ENCODE measurements at regions not wholly inside any gene's neighbourhood (a gene's known extent, or its start where the extent isn't known, plus 50 kb on each side); places are given as distances from the start of the nearest gene placed in this dataset.

- no peaks in the 10 kb centered on the region for H3K4me1 ChIP-seq (ENCODE audit: low read depth, poor library complexity, severe bottlenecking)
- no peak overlapping the region for H3K9ac ChIP-seq
Measured at GRCh38 chr18:44051026-44051425, 629.7 kb upstream of the SETBP1 start.

GRCh38 chr18:44054514-44054913, 626.2 kb upstream of the SETBP1 start:
- Histone ChIP-seq H3K4me3 (IDR thresholded peaks at IDR 0.05; ENCODE audit: insufficient read depth, low read depth, low read length) (no peak overlapping the region), H3K27me3 (ENCODE audit: insufficient read depth, low read depth) (no peaks in the 10 kb centered on the region), H3K27ac (no peak overlapping the region), H2AFZ (ENCODE audit: low read depth) (no peak overlapping the region), H3K36me3 (ENCODE audit: insufficient read depth) (no peaks in the 10 kb centered on the region), H3K4me1 (ENCODE audit: low read depth, poor library complexity, severe bottlenecking) (no peaks in the 10 kb centered on the region), H3K79me2 (ENCODE audit: insufficient read depth, low read depth) (no peaks in the 10 kb centered on the region), H4K20me1 (ENCODE audit: insufficient read depth) (no peaks in the 10 kb centered on the region), H3K4me2 (no peak overlapping the region), H3K9ac (no peak overlapping the region)
- TF ChIP-seq CTCF (conservative IDR thresholded peaks at IDR 0.05; ENCODE audit: low read depth, low read length): no peak

More at GRCh38 chr18:44051026-44051425, 629.7 kb upstream of the SETBP1 start:
- no peak for TF ChIP-seq CTCF (conservative IDR thresholded peaks at IDR 0.05; ENCODE audit: low read depth, low read length)
- no peak overlapping the region for H3K4me2 ChIP-seq
- H3K79me2 ChIP-seq (ENCODE audit: insufficient read depth, low read depth): no peaks in the 10 kb centered on the region
- no peaks in the 10 kb centered on the region for H4K20me1 ChIP-seq (ENCODE audit: insufficient read depth)
- no peak overlapping the region for H3K4me3 ChIP-seq (IDR thresholded peaks at IDR 0.05; ENCODE audit: insufficient read depth, low read depth, low read length)
- H3K27ac ChIP-seq: no peak overlapping the region
- no peaks in the 10 kb centered on the region for H3K27me3 ChIP-seq (ENCODE audit: insufficient read depth, low read depth)
- H2AFZ ChIP-seq (ENCODE audit: low read depth): no peak overlapping the region
- no peaks in the 10 kb centered on the region for H3K36me3 ChIP-seq (ENCODE audit: insufficient read depth)

GRCh38 chr18:44060197-44060596, 620.5 kb upstream of the SETBP1 start:
- H3K4me1 ChIP-seq (ENCODE audit: low read depth, poor library complexity, severe bottlenecking): no peaks in the 10 kb centered on the region
- no peaks in the 10 kb centered on the region for H3K36me3 ChIP-seq (ENCODE audit: insufficient read depth)
- no peak for TF ChIP-seq CTCF (conservative IDR thresholded peaks at IDR 0.05; ENCODE audit: low read depth, low read length)
- no peak overlapping the region for H3K27ac ChIP-seq
- H3K9ac ChIP-seq: no peak overlapping the region
- H3K4me2 ChIP-seq: no peak overlapping the region
- no peak overlapping the region for H2AFZ ChIP-seq (ENCODE audit: low read depth)
- no peaks in the 10 kb centered on the region for H3K79me2 ChIP-seq (ENCODE audit: insufficient read depth, low read depth)
- no peaks in the 10 kb centered on the region for H4K20me1 ChIP-seq (ENCODE audit: insufficient read depth)
- H3K27me3 ChIP-seq (ENCODE audit: insufficient read depth, low read depth): no peaks in the 10 kb centered on the region
- H3K4me3 ChIP-seq (IDR thresholded peaks at IDR 0.05; ENCODE audit: insufficient read depth, low read depth, low read length): no peak overlapping the region

- H3K4me1 ChIP-seq (ENCODE audit: low read depth, poor library complexity, severe bottlenecking): no peaks in the 10 kb centered on the region
- no peak for TF ChIP-seq CTCF (conservative IDR thresholded peaks at IDR 0.05; ENCODE audit: low read depth, low read length)
- no peaks in the 10 kb centered on the region for H3K36me3 ChIP-seq (ENCODE audit: insufficient read depth)
- no peak overlapping the region for H3K9ac ChIP-seq
- H3K4me2 ChIP-seq: no peak overlapping the region
- H3K79me2 ChIP-seq (ENCODE audit: insufficient read depth, low read depth): no peaks in the 10 kb centered on the region
- no peak overlapping the region for H2AFZ ChIP-seq (ENCODE audit: low read depth)
- H3K27me3 ChIP-seq (ENCODE audit: insufficient read depth, low read depth): no peaks in the 10 kb centered on the region
- H3K4me3 ChIP-seq (IDR thresholded peaks at IDR 0.05; ENCODE audit: insufficient read depth, low read depth, low read length): no peak overlapping the region
- H3K27ac ChIP-seq: no peak overlapping the region
- no peaks in the 10 kb centered on the region for H4K20me1 ChIP-seq (ENCODE audit: insufficient read depth)
Measured at GRCh38 chr18:44061438-44061837, 619.2 kb upstream of the SETBP1 start.

Measured in KMS-11 (cell line).